Non-pigmented ciliary epithelial cell (primary cell): ENCODE measurements at regions not wholly inside any gene's neighbourhood (a gene's known extent, or its start where the extent isn't known, plus 50 kb on each side); places are given as distances from the start of the nearest gene placed in this dataset.
"Not testable (repeated sequence)": the region's sequence is repeated elsewhere in the genome, so short reads cannot be mapped to it uniquely, and the experiment has no call there.

Source experiments
- DNase-seq: peaks from one replicate; pipeline ENCODE4 v3.0.0-alpha.2; 2010; ENCODE audit warnings: low read depth

DNA sequence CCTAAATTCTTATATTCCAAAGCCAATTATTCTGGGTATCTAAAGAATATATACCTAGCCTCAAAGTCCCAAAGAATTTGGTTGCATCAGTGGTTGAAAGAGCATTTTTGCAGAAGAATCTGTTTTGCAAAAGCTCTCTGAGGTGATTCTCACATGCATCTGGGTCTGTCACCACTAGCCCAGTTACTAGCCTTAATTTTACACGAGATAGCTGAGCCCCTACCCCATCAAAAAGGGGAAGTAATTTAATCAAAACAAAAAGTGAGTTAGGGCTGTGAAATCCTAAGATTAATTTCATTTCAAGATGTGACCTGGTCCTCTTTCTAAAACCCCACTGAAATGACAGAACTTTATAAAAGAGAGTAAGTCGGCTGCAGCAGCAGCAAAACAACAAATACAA lies 53.7 kb upstream of the ZSCAN2 start:
- not testable (repeated sequence) for DNase-seq

DNA sequence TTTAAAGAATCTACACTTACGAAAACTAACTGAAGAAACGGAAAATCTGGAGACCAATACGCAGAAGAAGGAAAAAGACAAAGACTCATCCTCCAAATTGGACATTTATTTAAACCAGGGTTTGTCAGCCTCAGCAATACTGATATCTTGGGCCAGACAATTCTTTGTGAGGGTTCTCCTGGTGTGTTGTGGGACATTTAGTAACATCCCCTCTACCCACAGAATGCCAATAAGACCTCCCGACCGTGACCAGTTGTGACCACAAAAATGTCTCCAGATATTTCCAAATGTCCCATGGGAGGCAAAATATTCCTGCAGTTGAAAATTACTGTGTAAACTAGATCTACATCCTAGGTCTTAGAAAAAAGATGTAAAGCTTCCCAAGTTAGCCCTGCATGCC lies 50.3 kb upstream of the ZSCAN2 start:
- not testable (repeated sequence) for DNase-seq
